Natural killer cell treated with Interleukin-12 subunit alpha and Interleukin-12 subunit beta and Interleukin-15 and Interleukin-18, amount 100 ng/mL, for 72 hours (primary cell): ENCODE measurements at regions not wholly inside any gene's neighbourhood (a gene's known extent, or its start where the extent isn't known, plus 50 kb on each side); places are given as distances from the start of the nearest gene placed in this dataset.

ENCODE experiments used
- ATAC-seq, 2 donors: fragments of 150-1000 bp; cut with Tn5 transposase in 1 of 2; sonication (Bioruptor Pico), chemical (Tn5 transposase) in 1 of 2; 2 replicates each; pipeline ENCODE4 v1.10.0; 2021
- DNase-seq: peaks from one replicate; pipeline ENCODE4 v3.0.0; 2022; ENCODE audit warnings: low spot score
- H3K27ac Mint-ChIP-seq, 2 donors: 1 replicate in 1 of 2; 2 replicates in 1 of 2; pipeline ENCODE4 v1.8.0; 2022; ENCODE audit warnings: mixed read lengths in 2 of 2, mild to moderate bottlenecking in 1 of 2, moderate library complexity in 1 of 2
- H3K27me3 Mint-ChIP-seq, 2 donors: 1 replicate in 1 of 2; 2 replicates in 1 of 2; pipeline ENCODE4 v1.8.0; 2022; ENCODE audit warnings: mixed read lengths in 2 of 2
- H3K36me3 Mint-ChIP-seq: one replicate; pipeline ENCODE4 v1.8.0; 2022; ENCODE audit warnings: mixed read lengths
- H3K4me1 Mint-ChIP-seq, 2 donors: 1 replicate in 1 of 2; 2 replicates in 1 of 2; pipeline ENCODE4 v1.8.0; 2022; ENCODE audit warnings: low read depth in 2 of 2, mixed read lengths in 2 of 2, mild to moderate bottlenecking in 1 of 2
- H3K4me3 Mint-ChIP-seq: one replicate; pipeline ENCODE4 v1.8.0; 2022; ENCODE audit warnings: mixed read lengths
- H3K9me3 Mint-ChIP-seq: 2 replicates; pipeline ENCODE4 v1.8.0; 2022; ENCODE audit warnings: mixed read lengths

DNA sequence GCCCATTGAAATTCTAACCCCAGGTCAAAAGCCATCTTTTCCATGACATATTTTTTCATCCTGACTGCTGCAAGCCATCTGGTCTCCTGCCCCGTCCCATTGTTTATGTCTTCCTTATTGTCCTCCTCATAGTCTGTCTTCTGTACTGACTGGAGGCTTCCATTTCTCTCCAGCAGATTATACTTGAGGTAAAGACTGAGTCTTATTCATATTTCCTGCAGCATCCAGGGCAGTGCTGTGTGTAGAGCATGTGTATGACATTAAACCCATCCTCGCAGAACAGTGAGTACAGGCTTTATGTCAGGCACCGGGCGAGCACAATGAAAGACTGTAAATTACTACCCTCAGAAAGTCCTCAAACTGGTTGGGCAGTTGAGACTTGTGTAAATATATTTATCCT lies 275.1 kb downstream of the C4orf33 start:
- Mint-ChIP-seq H3K4me3 (no peak overlapping the region), H3K27me3 (peaks cover 12% of the 10 kb centered on the region in 2 donors), H3K27ac (no peak overlapping the region), H3K4me1 (no peaks in the 10 kb centered on the region), H3K36me3 (no peaks in the 10 kb centered on the region), H3K9me3 (no peaks in the 10 kb centered on the region)
- DNase-seq (no peak), ATAC-seq (no peak)

GRCh38 chr4:129371926-129372325 lies 276.0 kb downstream of the C4orf33 start:
- H3K36me3 Mint-ChIP-seq = no peaks in the 10 kb centered on the region
- no peak overlapping the region for H3K27ac Mint-ChIP-seq
- peaks cover 12 to 13% of the 10 kb centered on the region in 2 donors for H3K27me3 Mint-ChIP-seq
- no peak overlapping the region for H3K4me3 Mint-ChIP-seq
- H3K9me3 Mint-ChIP-seq = no peaks in the 10 kb centered on the region
- DNase-seq = no peak
- ATAC-seq = no peak
- H3K4me1 Mint-ChIP-seq = no peaks in the 10 kb centered on the region

DNA sequence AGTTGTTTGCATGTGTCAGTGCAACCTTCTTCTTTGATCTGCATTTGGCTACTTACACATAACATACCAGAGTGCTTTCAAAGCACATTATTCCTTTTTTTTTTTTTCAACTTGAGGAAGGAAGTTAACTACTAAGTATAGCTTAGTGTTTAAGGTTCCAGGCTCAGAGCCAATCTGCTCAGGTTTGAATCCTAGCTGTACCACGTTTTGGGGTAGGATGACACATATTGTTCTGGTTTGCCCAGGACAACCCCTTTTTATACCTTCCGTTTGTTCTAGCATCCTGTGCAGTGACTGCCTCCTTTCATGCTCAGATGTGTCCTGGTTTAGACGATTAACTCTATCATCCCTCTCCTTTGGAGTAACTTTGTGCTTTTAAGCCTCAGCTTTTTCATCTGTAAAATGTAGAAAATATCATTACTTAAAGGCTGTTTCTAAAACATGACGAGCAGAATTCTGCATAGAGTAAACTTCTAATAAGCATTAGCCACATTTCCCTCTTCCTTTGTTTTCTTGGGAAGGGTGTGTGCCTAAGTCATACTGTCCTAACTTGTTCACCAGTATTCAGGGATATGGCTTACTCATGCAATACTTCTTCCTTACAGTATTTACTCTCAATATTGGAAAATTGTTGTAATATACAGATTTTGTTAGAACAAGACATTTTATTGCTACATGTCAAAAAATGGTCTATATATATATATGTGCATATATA lies 281.3 kb downstream of the C4orf33 start:
- Mint-ChIP-seq H3K4me3 (no peak overlapping the region), H3K9me3 (no peaks in the 10 kb centered on the region), H3K27me3 (peaks cover 6% of the 10 kb centered on the region in 2 donors), H3K4me1 (no peaks in the 10 kb centered on the region), H3K36me3 (no peaks in the 10 kb centered on the region), H3K27ac (no peak overlapping the region)
- no peak for ATAC-seq
- DNase-seq = no peak

- ATAC-seq (no peak), DNase-seq (no peak)
- no peaks in the 10 kb centered on the region for H3K36me3 Mint-ChIP-seq
Measured at GRCh38 chr4:129378364-129378763, 282.4 kb downstream of the C4orf33 start.

DNA sequence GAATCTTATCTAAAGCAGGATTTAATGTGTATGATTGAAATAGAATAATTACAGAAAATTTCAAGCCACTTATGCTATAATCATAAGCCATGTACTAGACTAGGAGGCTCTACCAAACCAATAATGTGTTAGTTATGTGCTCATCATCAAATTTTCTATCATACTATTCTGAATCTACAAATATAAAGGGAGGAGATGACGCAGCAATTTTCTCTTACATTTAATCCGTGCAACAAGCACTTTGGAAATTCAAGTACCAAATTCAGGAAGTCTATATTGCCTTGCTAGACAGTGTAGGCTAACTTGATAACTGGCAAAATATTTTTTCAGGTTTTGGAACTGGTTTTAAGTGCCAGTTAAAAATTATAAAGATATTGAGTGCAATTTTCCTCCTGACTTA lies 283.5 kb downstream of the C4orf33 start:
- no peaks in the 10 kb centered on the region for H3K36me3 Mint-ChIP-seq
- DNase-seq = no peak
- H3K27ac Mint-ChIP-seq = no peak overlapping the region
- no peak for ATAC-seq
- H3K4me1 Mint-ChIP-seq = no peaks in the 10 kb centered on the region
- peaks cover 3 to 6% of the 10 kb centered on the region in 2 donors for H3K27me3 Mint-ChIP-seq
- H3K4me3 Mint-ChIP-seq = no peak overlapping the region
- no peaks in the 10 kb centered on the region for H3K9me3 Mint-ChIP-seq

More at GRCh38 chr4:129378364-129378763, 282.4 kb downstream of the C4orf33 start:
- H3K27me3 Mint-ChIP-seq = peaks cover 6% of the 10 kb centered on the region in 2 donors
- H3K9me3 Mint-ChIP-seq = no peaks in the 10 kb centered on the region
- no peaks in the 10 kb centered on the region for H3K4me1 Mint-ChIP-seq
- H3K4me3 Mint-ChIP-seq = no peak overlapping the region
- no peak overlapping the region for H3K27ac Mint-ChIP-seq

DNA sequence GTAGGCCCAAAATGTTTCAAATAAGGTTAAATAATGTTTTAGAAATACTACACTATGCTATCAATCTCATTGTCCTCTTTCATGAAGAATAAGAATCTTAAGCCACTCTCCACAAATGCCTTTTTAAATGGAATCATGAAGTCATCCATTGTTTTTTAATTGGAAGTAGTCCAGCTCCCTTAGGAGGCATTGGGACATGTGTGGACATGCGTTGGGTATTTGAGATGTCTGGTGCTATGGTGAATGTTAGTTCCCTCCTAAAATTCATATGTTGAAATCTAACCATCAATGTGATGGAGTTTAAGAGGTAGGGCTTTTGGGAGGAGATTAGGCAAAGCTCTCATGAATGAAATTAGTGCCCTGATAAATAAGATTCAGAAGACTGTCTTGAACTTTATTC lies 289.0 kb downstream of the C4orf33 start:
- Mint-ChIP-seq H3K27ac (no peak overlapping the region), H3K9me3 (peaks cover 4% of the 10 kb centered on the region), H3K36me3 (no peaks in the 10 kb centered on the region), H3K4me3 (no peak overlapping the region), H3K4me1 (no peaks in the 10 kb centered on the region), H3K27me3 (no peaks in the 10 kb centered on the region)
- DNase-seq = no peak
- ATAC-seq = no peak

- ATAC-seq (no peak), DNase-seq (no peak)
- Mint-ChIP-seq H3K4me3 (no peak overlapping the region), H3K9me3 (peaks cover 4% of the 10 kb centered on the region), H3K36me3 (no peaks in the 10 kb centered on the region), H3K27ac (no peak overlapping the region), H3K4me1 (no peaks in the 10 kb centered on the region), H3K27me3 (no peaks in the 10 kb centered on the region)
Measured at GRCh38 chr4:129387666-129388065, 291.7 kb downstream of the C4orf33 start.

DNA sequence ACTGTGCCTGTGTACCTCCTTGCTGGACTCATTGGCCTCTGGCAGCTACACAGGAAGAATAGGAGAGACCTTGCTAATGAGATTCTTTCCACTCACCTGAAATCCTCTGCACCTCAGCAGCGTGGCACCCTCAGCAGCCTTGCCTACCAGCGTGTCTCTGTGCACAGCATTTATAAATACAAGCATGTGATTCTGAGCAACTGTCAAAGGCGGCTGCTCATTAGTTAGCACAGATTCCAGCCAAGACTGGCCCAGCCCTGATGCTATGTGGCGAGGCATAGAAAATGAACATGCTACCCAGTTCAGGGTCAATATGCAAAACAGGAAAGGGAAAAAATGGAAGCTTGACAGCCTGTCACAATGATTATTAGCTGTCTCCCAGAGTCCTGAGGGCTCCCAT lies 298.0 kb downstream of the C4orf33 start:
- Mint-ChIP-seq H3K27me3 (no peaks in the 10 kb centered on the region), H3K4me3 (no peak overlapping the region), H3K9me3 (peaks cover 4% of the 10 kb centered on the region), H3K36me3 (peaks cover 2% of the 10 kb centered on the region), H3K27ac (no peak overlapping the region), H3K4me1 (no peaks in the 10 kb centered on the region)
- ATAC-seq (no peak), DNase-seq (no peak)

DNA sequence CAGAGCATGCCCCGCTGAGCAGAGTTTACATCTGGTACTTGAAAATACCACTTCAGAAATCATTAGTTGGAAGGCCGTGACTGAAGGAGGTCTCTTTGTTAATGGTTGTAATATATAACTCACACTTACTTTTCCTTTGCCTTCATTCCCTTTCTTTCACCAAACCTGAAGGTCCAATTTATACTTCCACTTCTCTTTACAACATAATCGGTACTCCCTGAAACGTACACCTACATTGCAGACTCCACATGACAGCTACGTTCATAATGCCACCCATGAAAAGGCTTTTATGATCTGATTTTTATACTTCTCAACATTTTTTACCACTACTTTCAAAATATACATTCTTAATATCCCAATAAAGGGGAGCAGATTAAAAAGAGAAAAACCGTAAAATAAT lies 298.7 kb downstream of the C4orf33 start:
- no peak for ATAC-seq
- Mint-ChIP-seq H3K27ac (no peak overlapping the region), H3K4me3 (no peak overlapping the region), H3K36me3 (peaks cover 7% of the 10 kb centered on the region), H3K4me1 (no peaks in the 10 kb centered on the region), H3K27me3 (no peaks in the 10 kb centered on the region), H3K9me3 (peaks cover 5% of the 10 kb centered on the region)
- no peak for DNase-seq

- ATAC-seq = no peak
- peaks cover 8% of the 10 kb centered on the region for H3K9me3 Mint-ChIP-seq
- H3K4me3 Mint-ChIP-seq = no peak overlapping the region
- no peak overlapping the region for H3K27ac Mint-ChIP-seq
- no peaks in the 10 kb centered on the region for H3K4me1 Mint-ChIP-seq
- H3K36me3 Mint-ChIP-seq = peaks cover 6% of the 10 kb centered on the region
- H3K27me3 Mint-ChIP-seq = no peaks in the 10 kb centered on the region
- DNase-seq = no peak
Measured at GRCh38 chr4:129403848-129404247, 307.9 kb downstream of the C4orf33 start.

GRCh38 chr4:129410115-129410514 lies 314.2 kb downstream of the C4orf33 start:
- no peak for DNase-seq
- no peaks in the 10 kb centered on the region for H3K4me1 Mint-ChIP-seq
- H3K4me3 Mint-ChIP-seq = no peak overlapping the region
- H3K36me3 Mint-ChIP-seq = no peaks in the 10 kb centered on the region
- H3K27ac Mint-ChIP-seq = no peak overlapping the region
- H3K27me3 Mint-ChIP-seq = no peaks in the 10 kb centered on the region
- peaks cover 3% of the 10 kb centered on the region for H3K9me3 Mint-ChIP-seq
- ATAC-seq = no peak

GRCh38 chr4:129415004-129415403 lies 319.1 kb downstream of the C4orf33 start:
- Mint-ChIP-seq H3K27ac (no peak overlapping the region), H3K9me3 (no peaks in the 10 kb centered on the region), H3K4me1 (no peaks in the 10 kb centered on the region), H3K27me3 (no peaks in the 10 kb centered on the region), H3K36me3 (no peaks in the 10 kb centered on the region), H3K4me3 (no peak overlapping the region)
- ATAC-seq = no peak
- DNase-seq = no peak

DNA sequence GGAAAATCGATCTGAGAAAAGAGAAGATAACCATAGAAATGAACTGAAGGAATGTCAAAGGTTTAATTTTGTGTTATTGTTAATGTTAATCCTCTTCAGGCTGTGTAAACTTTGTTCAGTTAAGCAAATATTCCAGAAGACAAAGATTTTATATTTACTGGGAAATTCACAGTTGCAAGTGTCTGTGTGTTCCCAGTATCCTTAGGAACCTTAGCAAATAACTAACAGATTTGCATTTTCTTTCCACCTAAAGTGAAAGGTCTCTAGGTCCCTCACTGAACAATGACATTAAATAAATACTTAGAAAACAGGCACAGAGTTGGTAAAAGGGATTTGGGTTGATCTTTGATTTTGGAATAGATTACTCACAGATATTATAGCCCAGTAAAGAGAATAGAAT lies 324.7 kb downstream of the C4orf33 start:
- DNase-seq (no peak), ATAC-seq (no peak)
- peaks cover 3% of the 10 kb centered on the region for H3K9me3 Mint-ChIP-seq
- no peaks in the 10 kb centered on the region for H3K4me1 Mint-ChIP-seq
- no peaks in the 10 kb centered on the region for H3K27me3 Mint-ChIP-seq
- no peaks in the 10 kb centered on the region for H3K36me3 Mint-ChIP-seq
- no peak overlapping the region for H3K27ac Mint-ChIP-seq
- H3K4me3 Mint-ChIP-seq = no peak overlapping the region

DNA sequence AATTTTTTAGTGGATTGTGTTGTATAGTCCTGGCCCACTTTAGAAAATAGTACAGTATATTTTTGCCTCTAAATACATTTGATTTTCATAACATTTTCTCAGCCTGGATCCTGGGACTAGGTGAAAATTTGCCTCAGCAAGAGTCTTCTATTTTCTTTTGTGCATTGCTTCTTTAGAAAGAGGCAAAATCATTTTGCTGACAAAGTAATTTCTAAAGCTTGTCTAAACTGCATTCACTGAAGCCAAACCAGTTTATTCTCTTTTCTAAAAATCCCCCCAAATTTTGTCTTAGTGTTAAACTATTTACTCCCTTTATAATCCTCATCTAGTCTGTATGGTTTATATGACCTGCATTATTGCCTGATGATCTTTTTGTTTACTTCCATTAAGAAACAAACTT lies 326.3 kb downstream of the C4orf33 start:
- H3K4me3 Mint-ChIP-seq = no peak overlapping the region
- no peak for ATAC-seq

DNA sequence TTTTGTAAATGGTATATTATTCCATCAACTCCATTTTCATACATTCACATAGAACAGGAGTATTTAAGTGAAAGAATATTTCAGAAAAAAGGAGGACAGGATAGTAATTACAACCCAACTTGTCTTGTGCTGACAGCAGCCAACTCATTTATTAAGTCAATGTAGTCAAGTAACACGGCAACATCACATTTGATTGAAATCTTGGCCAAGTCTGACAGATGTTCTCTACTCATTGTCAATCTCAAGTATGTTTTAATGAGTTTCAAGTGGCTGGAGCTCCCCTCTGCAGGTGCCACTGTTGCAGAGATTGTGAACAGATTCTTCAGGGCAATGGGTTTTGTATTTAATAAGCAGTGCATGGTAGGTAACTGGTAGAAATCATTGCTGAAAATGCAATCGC lies 332.5 kb downstream of the C4orf33 start:
- no peaks in the 10 kb centered on the region for H3K27me3 Mint-ChIP-seq
- no peaks in the 10 kb centered on the region for H3K4me1 Mint-ChIP-seq
- no peak overlapping the region for H3K27ac Mint-ChIP-seq
- ATAC-seq (no peak), DNase-seq (no peak)
- H3K4me3 Mint-ChIP-seq = no peak overlapping the region
- no peaks in the 10 kb centered on the region for H3K36me3 Mint-ChIP-seq
- peaks cover 3% of the 10 kb centered on the region for H3K9me3 Mint-ChIP-seq

More for the DNA sequence above, 326.3 kb downstream of the C4orf33 start:
- Mint-ChIP-seq H3K36me3 (no peaks in the 10 kb centered on the region), H3K9me3 (peaks cover 3% of the 10 kb centered on the region), H3K27ac (no peak overlapping the region), H3K27me3 (no peaks in the 10 kb centered on the region), H3K4me1 (no peaks in the 10 kb centered on the region)
- DNase-seq = no peak
